SK-N-SH treated with all-trans-retinoic acid at 6 μM for 48 hours (cell line): ENCODE measurements at regions not wholly inside any gene's neighbourhood (a gene's known extent, or its start where the extent isn't known, plus 50 kb on each side); places are given as distances from the start of the nearest gene placed in this dataset.

Experiments
- BACH2 ChIP-seq: fragments of 250-450 bp; sonication (Bioruptor Pico); IDR thresholded peaks from 2 replicates; pipeline ENCODE4 v1.9.0; 2021; ENCODE audit warnings: mild to moderate bottlenecking, borderline replicate concordance
- CSDC2 ChIP-seq: fragments of 250-450 bp; sonication (Bioruptor Pico); IDR thresholded peaks from 2 replicates; pipeline ENCODE4 v1.5.0; 2020; ENCODE audit warnings: mild to moderate bottlenecking, moderate library complexity
- ISL1 ChIP-seq: fragments of 250-450 bp; sonication (Bioruptor Pico); IDR thresholded peaks from 2 replicates; pipeline ENCODE4 v2.1.2; 2022; ENCODE audit warnings: mild to moderate bottlenecking, moderate library complexity
- RARB ChIP-seq: fragments of 250-450 bp; sonication (Bioruptor Pico); IDR thresholded peaks from 2 replicates; pipeline ENCODE4 v1.8.0; 2021; ENCODE audit warnings: mild to moderate bottlenecking, moderate library complexity
- TOX ChIP-seq: fragments of 250-450 bp; sonication (Bioruptor Pico); IDR thresholded peaks from 2 replicates; pipeline ENCODE4 v1.8.0; 2021; ENCODE audit warnings: mild to moderate bottlenecking, moderate library complexity, borderline replicate concordance
- ZFP30 ChIP-seq: fragments of 450-650 bp; formaldehyde crosslinking; IDR thresholded peaks from 2 replicates; pipeline ENCODE4 v1.5.0; 2022; ENCODE audit warnings: mild to moderate bottlenecking, moderate library complexity
- ZNF70 ChIP-seq: fragments of 450-650 bp; formaldehyde crosslinking; IDR thresholded peaks from 2 replicates; pipeline ENCODE4 v1.5.0; 2020; ENCODE audit warnings: mild to moderate bottlenecking, moderate library complexity
- TF ChIP-seq, protein P1 (sequence below): fragments of 250-450 bp; sonication (Bioruptor Pico); IDR thresholded peaks from 2 replicates; pipeline ENCODE4 v1.5.0; 2020; ENCODE audit warnings: mild to moderate bottlenecking, moderate library complexity
- TF ChIP-seq, protein P2 (sequence below): fragments of 250-450 bp; sonication (Bioruptor Pico); IDR thresholded peaks from 2 replicates; pipeline ENCODE4 v1.8.0; 2020; ENCODE audit warnings: mild to moderate bottlenecking, moderate library complexity, borderline replicate concordance

DNA sequence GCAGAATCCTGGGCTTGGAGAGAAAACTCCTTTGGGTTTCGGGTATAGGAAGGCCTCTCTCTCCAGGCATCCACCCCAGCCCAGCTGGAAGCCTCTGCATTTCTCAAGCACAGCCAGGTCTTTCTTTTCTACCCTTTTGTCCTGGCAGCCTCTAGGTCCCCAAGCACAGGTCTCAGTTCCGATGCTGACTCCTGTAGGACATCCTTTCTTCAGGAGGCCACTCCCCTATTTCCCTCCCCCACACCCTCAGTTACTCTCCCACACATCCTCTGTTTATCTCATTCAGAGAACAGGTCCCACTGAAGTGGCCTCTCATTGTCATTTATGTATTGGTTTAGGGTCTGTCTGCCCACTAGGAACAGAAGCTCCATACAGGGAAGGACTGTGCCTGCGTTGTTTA is 352.6 kb downstream of the VRK1 start:
- TF ChIP-seq RARB (CRISPR knock-in tag), result no peak
- TF ChIP-seq BACH2, result no peak
- no peak for TF ChIP-seq ZNF70
- TF ChIP-seq, protein P1, sequence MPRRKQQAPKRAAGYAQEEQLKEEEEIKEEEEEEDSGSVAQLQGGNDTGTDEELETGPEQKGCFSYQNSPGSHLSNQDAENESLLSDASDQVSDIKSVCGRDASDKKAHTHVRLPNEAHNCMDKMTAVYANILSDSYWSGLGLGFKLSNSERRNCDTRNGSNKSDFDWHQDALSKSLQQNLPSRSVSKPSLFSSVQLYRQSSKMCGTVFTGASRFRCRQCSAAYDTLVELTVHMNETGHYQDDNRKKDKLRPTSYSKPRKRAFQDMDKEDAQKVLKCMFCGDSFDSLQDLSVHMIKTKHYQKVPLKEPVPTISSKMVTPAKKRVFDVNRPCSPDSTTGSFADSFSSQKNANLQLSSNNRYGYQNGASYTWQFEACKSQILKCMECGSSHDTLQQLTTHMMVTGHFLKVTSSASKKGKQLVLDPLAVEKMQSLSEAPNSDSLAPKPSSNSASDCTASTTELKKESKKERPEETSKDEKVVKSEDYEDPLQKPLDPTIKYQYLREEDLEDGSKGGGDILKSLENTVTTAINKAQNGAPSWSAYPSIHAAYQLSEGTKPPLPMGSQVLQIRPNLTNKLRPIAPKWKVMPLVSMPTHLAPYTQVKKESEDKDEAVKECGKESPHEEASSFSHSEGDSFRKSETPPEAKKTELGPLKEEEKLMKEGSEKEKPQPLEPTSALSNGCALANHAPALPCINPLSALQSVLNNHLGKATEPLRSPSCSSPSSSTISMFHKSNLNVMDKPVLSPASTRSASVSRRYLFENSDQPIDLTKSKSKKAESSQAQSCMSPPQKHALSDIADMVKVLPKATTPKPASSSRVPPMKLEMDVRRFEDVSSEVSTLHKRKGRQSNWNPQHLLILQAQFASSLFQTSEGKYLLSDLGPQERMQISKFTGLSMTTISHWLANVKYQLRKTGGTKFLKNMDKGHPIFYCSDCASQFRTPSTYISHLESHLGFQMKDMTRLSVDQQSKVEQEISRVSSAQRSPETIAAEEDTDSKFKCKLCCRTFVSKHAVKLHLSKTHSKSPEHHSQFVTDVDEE (CRISPR knock-in tag), result no peak
- no peak for TF ChIP-seq ZFP30
- TF ChIP-seq, protein P2, sequence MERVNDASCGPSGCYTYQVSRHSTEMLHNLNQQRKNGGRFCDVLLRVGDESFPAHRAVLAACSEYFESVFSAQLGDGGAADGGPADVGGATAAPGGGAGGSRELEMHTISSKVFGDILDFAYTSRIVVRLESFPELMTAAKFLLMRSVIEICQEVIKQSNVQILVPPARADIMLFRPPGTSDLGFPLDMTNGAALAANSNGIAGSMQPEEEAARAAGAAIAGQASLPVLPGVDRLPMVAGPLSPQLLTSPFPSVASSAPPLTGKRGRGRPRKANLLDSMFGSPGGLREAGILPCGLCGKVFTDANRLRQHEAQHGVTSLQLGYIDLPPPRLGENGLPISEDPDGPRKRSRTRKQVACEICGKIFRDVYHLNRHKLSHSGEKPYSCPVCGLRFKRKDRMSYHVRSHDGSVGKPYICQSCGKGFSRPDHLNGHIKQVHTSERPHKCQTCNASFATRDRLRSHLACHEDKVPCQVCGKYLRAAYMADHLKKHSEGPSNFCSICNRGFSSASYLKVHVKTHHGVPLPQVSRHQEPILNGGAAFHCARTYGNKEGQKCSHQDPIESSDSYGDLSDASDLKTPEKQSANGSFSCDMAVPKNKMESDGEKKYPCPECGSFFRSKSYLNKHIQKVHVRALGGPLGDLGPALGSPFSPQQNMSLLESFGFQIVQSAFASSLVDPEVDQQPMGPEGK (CRISPR knock-in tag), result no peak
- TF ChIP-seq CSDC2, result no peak
- TF ChIP-seq ISL1 (CRISPR knock-in tag), result no peak
- no peak for TF ChIP-seq TOX (CRISPR knock-in tag)
